MCF 10A (cell line): ENCODE measurements at regions not wholly inside any gene's neighbourhood (a gene's known extent, or its start where the extent isn't known, plus 50 kb on each side); places are given as distances from the start of the nearest gene placed in this dataset.

Experiments
- BruUV-seq: library from RNA; stranded (reverse); fragments of 400-500 nt; replicated peaks from 2 replicates; lab custom pipeline; 2021; lab: Mats Ljungman, UMichigan
- CTCF ChIA-PET: fragments of 300-600 bp; sonication (Branson Sonifier 250); formaldehyde crosslinking; extraction: SDS; loops from one replicate; lab custom pipeline; 2021; ENCODE audit warnings: antibody characterized with exemption, inconsistent platforms; lab: Yijun Ruan, JAX
- POLR2A ChIA-PET: fragments of 300-600, 350-650 bp; sonication (Branson Sonifier 250); formaldehyde crosslinking; extraction: SDS; loops from one replicate; lab custom pipeline; 2020; ENCODE audit warnings: antibody characterized with exemption, inconsistent platforms; lab: Yijun Ruan, JAX
- DNase-seq: peaks from one replicate; pipeline ENCODE4 v3.0.0-alpha.2; 2018; ENCODE audit not compliant: unreplicated experiment
- H3K27ac Mint-ChIP-seq: one replicate; pipeline ENCODE4 v1.8.0; 2022; ENCODE audit warnings: mild to moderate bottlenecking, low read depth, mixed read lengths; ENCODE audit not compliant: unreplicated experiment
- H3K27me3 Mint-ChIP-seq: one replicate; pipeline ENCODE4 v1.8.0; 2022; ENCODE audit warnings: mixed read lengths; ENCODE audit not compliant: insufficient read depth, unreplicated experiment
- H3K36me3 Mint-ChIP-seq: one replicate; pipeline ENCODE4 v1.8.0; 2022; ENCODE audit warnings: mild to moderate bottlenecking, moderate library complexity, mixed read lengths; ENCODE audit not compliant: insufficient read depth, unreplicated experiment
- H3K4me1 Mint-ChIP-seq: one replicate; pipeline ENCODE4 v1.8.0; 2022; ENCODE audit warnings: mixed read lengths; ENCODE audit not compliant: insufficient read depth, unreplicated experiment
- H3K4me3 Mint-ChIP-seq: one replicate; pipeline ENCODE4 v1.8.0; 2022; ENCODE audit warnings: mild to moderate bottlenecking, moderate library complexity, mixed read lengths; ENCODE audit not compliant: unreplicated experiment
- H3K9me3 Mint-ChIP-seq: one replicate; pipeline ENCODE4 v1.8.0; 2022; ENCODE audit warnings: mixed read lengths; ENCODE audit not compliant: unreplicated experiment
- intact Hi-C: fragments of 100-400 bp; cut with micrococcal nuclease; formaldehyde crosslinking; loops from 2 replicates; pipeline ENCODE4 v1.14.1; 2022
- TF ChIP-seq, protein P1 (sequence below): fragments of 200-600 bp; IDR thresholded peaks from one replicate; pipeline ENCODE4 v1.8.0; 2022; ENCODE audit warnings: antibody characterized with exemption, mild to moderate bottlenecking; ENCODE audit not compliant: unreplicated experiment

DNA sequence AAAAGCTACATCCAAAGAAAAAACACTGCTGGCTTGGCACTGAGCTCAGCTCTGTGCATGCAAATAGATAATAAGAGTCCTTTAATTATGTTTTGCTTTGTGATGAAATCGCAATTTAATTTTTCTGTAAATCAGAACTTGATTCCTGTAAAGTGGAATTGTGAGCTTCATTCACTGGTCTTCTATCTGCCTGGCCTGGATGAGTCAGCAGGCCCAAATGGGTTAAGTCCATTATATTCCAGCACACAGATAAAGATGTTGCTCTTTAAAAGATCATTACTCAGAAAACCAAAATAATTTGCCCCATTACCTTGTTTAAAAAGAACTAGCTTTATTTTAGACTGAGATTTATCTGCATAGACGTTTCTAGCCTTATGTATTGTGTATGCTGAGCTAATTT lies 90.4 kb downstream of the CARTPT start:
- H3K9me3 Mint-ChIP-seq: no peaks in the 10 kb centered on the region
- POLR2A ChIA-PET: interaction anchor here (0.7 kb wide), 1 partner anchor 290 kb away, joined by 3 read pairs; no protein-coding TSS in a partner anchor
- DNase-seq: no peak
- TF ChIP-seq, protein P1, sequence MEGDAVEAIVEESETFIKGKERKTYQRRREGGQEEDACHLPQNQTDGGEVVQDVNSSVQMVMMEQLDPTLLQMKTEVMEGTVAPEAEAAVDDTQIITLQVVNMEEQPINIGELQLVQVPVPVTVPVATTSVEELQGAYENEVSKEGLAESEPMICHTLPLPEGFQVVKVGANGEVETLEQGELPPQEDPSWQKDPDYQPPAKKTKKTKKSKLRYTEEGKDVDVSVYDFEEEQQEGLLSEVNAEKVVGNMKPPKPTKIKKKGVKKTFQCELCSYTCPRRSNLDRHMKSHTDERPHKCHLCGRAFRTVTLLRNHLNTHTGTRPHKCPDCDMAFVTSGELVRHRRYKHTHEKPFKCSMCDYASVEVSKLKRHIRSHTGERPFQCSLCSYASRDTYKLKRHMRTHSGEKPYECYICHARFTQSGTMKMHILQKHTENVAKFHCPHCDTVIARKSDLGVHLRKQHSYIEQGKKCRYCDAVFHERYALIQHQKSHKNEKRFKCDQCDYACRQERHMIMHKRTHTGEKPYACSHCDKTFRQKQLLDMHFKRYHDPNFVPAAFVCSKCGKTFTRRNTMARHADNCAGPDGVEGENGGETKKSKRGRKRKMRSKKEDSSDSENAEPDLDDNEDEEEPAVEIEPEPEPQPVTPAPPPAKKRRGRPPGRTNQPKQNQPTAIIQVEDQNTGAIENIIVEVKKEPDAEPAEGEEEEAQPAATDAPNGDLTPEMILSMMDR: no peak
- BruUV-seq: no TSS peak
- intact Hi-C loops: no loop called here
- CTCF ChIA-PET: interaction anchor here (0.6 kb wide), 1 partner anchor 1032 kb away, joined by 4 read pairs; no protein-coding TSS in a partner anchor
- H3K27ac Mint-ChIP-seq: no peak overlapping the region
- no peak overlapping the region for H3K4me3 Mint-ChIP-seq
- H3K4me1 Mint-ChIP-seq: no peaks in the 10 kb centered on the region
- H3K36me3 Mint-ChIP-seq: no peaks in the 10 kb centered on the region
- peaks cover 45% of the 10 kb centered on the region for H3K27me3 Mint-ChIP-seq

DNA sequence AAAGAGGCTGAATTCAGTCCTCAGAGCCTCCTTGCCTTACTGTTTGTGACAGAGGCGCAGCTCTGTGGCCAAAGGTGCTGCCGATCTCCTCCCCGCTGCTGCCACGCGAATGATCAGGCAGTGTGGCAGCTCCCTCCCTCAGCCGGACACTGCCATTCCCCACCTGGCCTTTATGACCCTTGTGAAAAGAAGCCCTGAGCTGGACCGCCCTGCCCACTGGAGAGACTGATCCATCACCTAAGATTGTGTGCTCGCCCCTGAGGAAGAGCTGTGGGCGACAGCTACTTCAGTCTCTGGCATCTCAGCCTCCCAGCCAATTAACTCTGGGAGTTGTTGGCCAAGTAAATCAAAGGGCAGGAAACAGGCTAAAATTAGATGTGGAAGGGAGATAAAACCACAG lies 90.9 kb downstream of the CARTPT start:
- peaks cover 39% of the 10 kb centered on the region for H3K27me3 Mint-ChIP-seq
- no peak for DNase-seq
- BruUV-seq: no TSS peak
- no peaks in the 10 kb centered on the region for H3K36me3 Mint-ChIP-seq
- POLR2A ChIA-PET: interaction anchor here (0.8 kb wide), 1 partner anchor 160 kb away, joined by 3 read pairs; no protein-coding TSS in a partner anchor
- no peaks in the 10 kb centered on the region for H3K9me3 Mint-ChIP-seq
- intact Hi-C loops: no loop called here
- no peak overlapping the region for H3K27ac Mint-ChIP-seq
- H3K4me1 Mint-ChIP-seq: no peaks in the 10 kb centered on the region
- TF ChIP-seq, protein P1: no peak
- CTCF ChIA-PET: interaction anchor here (0.6 kb wide), 1 partner anchor 1031 kb away, joined by 4 read pairs; no protein-coding TSS in a partner anchor
- no peak overlapping the region for H3K4me3 Mint-ChIP-seq

DNA sequence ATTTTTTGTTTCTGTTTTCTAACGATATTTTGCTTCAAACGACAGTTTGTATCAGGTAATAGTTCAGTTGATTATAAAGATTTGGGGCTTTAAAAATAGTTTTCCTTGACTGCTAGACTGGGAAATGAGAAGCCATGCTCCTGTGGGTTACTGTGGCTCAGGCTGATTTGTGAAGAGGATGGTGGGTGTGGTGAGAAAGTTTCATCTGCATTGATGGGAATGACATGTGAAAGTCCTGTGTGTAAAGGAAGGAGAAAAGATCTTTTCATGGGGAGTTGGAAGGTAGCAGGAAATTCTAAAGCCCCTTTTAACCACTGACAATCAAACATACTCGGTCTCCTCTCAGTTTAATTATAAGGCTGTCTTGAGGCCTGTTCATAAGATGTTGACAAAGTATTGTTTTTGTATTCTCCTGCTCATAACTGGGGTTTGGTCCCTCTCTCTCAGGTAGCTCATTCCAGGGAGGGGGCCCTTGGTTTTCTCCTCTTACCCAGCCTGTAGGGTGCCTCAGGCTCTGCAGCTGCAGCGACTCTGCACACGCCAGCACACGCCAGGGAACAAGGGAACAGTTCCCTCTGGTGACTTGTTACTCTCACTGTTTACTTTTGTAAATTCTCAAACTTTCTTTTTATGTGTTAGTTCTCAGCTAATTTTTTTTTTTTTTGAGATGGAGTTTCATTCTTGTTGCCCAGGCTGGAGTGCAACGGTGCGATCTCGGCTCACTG lies 91.6 kb downstream of the CARTPT start:
- CTCF ChIA-PET: interaction anchor here (0.6 kb wide), 1 partner anchor 31 kb away, joined by 3 read pairs; no protein-coding TSS in a partner anchor
- Mint-ChIP-seq H3K27me3 (peaks cover 33% of the 10 kb centered on the region), H3K4me1 (no peaks in the 10 kb centered on the region)

DNA sequence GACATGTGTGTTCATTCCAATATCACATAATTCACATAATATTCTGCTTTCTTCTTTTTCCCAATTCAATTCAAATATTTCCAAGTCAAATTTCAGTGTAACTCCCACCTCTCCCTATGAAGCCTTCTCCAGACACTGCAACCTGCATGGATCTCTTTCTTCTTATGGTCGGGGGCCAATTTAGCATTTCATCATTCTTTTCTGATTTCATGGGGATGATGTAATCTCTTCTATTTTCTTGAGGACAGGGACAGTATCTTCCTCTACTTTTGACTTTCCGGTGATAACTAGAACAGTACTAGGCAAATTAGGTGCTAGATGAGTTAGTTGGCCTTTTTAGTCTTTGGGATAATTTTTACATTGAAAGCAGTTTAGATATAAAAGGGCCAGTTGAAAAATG lies 92.7 kb downstream of the CARTPT start:
- ChIA-PET POLR2A (no interaction called here), CTCF (no interaction called here)
- no peak overlapping the region for H3K27ac Mint-ChIP-seq
- no peak for DNase-seq
- H3K36me3 Mint-ChIP-seq: no peaks in the 10 kb centered on the region
- H3K4me3 Mint-ChIP-seq: no peak overlapping the region
- TF ChIP-seq, protein P1: no peak
- H3K9me3 Mint-ChIP-seq: no peaks in the 10 kb centered on the region
- BruUV-seq: no TSS peak
- H3K4me1 Mint-ChIP-seq: no peaks in the 10 kb centered on the region
- peaks cover 21% of the 10 kb centered on the region for H3K27me3 Mint-ChIP-seq
- intact Hi-C loops: no loop called here

More for the DNA sequence above, 91.6 kb downstream of the CARTPT start:
- Mint-ChIP-seq H3K4me3 (no peak overlapping the region), H3K27ac (no peak overlapping the region), H3K36me3 (no peaks in the 10 kb centered on the region), H3K9me3 (no peaks in the 10 kb centered on the region)
- no peak for DNase-seq
- BruUV-seq: no TSS peak
- POLR2A ChIA-PET: interaction anchor here (0.8 kb wide), 1 partner anchor 161 kb away, joined by 3 read pairs; no protein-coding TSS in a partner anchor
- TF ChIP-seq, protein P1: no peak
- intact Hi-C loops: no loop called here
